ENCODE measurements at regions not wholly inside any gene's neighbourhood (a gene's known extent, or its start where the extent isn't known, plus 50 kb on each side); places are given as distances from the start of the nearest gene placed in this dataset.

DNA sequence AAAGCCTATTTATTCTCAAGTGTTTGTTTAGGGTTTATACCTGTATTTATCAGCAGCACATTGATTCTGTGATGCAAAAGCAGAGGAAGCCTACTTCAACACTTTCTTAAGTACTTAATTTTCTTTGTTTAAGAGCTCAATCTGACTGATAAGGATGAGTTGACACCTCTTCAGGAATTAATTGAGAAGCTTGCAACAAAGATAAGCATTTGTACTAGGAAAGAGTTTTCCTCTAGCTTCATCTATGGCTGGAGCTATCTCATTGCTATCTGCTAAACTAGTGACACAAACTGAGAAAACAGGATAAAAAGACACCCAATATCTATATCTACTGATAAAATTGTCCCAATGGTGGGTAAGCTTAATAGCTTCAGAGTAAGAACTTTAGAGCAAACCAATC lies 170.1 kb upstream of the SLITRK6 start:
- POLR2A ChIA-PET: no interaction called here
- Mint-ChIP-seq H3K36me3 (ENCODE audit: low read depth) (no peaks in the 10 kb centered on the region), H3K4me3 (no peak overlapping the region), H3K27me3 (no peaks in the 10 kb centered on the region), H3K27ac (no peak overlapping the region), H3K4me1 (ENCODE audit: low read depth) (no peaks in the 10 kb centered on the region), H3K9me3 (peaks cover 4% of the 10 kb centered on the region)
- DNase-seq (no peak), ATAC-seq (no peak)
- intact Hi-C loops (cut with micrococcal nuclease): no loop called here
- CTCF ChIA-PET: no interaction called here
- TF ChIP-seq, protein P1, sequence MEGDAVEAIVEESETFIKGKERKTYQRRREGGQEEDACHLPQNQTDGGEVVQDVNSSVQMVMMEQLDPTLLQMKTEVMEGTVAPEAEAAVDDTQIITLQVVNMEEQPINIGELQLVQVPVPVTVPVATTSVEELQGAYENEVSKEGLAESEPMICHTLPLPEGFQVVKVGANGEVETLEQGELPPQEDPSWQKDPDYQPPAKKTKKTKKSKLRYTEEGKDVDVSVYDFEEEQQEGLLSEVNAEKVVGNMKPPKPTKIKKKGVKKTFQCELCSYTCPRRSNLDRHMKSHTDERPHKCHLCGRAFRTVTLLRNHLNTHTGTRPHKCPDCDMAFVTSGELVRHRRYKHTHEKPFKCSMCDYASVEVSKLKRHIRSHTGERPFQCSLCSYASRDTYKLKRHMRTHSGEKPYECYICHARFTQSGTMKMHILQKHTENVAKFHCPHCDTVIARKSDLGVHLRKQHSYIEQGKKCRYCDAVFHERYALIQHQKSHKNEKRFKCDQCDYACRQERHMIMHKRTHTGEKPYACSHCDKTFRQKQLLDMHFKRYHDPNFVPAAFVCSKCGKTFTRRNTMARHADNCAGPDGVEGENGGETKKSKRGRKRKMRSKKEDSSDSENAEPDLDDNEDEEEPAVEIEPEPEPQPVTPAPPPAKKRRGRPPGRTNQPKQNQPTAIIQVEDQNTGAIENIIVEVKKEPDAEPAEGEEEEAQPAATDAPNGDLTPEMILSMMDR (IDR thresholded peaks at IDR 0.05): no peak

DNA sequence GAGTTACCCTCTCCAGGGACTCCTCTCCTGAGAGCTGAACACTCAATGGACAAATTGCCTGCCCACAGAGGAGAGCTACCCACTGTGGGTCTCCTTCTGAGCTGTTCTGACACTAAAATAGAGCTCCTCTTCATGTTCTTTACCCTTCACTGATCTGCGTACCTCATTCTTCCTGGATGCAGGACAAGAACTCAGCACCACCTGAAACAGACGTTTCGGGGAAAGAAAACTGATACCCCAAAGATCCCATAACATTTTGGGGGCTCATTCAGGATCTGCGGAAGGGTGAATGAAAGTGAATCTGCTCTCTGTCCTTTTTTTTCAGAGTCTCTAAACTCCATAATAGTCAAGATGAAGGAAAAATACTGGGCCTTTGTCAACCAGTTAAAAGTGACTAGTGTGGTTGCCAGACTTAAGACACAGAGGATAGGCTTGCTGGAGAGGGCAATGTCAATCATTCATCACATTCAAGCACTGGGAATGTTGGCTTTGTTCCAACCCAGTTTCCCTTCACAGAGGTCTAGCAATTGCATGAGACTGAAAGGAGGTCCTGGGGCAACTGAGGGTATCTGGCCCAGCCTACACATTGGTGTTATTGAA lies 136.7 kb upstream of the SLITRK6 start:
- no peak overlapping the region for H3K27ac Mint-ChIP-seq
- no peak overlapping the region for H3K4me3 Mint-ChIP-seq
- TF ChIP-seq, protein P1 (IDR thresholded peaks at IDR 0.05): no peak
- ChIA-PET CTCF (no interaction called here), POLR2A (no interaction called here)
- intact Hi-C loops (cut with micrococcal nuclease): no loop called here
- no peaks in the 10 kb centered on the region for H3K4me1 Mint-ChIP-seq (ENCODE audit: low read depth)
- no peaks in the 10 kb centered on the region for H3K27me3 Mint-ChIP-seq
- ATAC-seq: no peak
- DNase-seq: no peak
- H3K9me3 Mint-ChIP-seq: peaks cover 12% of the 10 kb centered on the region
- no peaks in the 10 kb centered on the region for H3K36me3 Mint-ChIP-seq (ENCODE audit: low read depth)

DNA sequence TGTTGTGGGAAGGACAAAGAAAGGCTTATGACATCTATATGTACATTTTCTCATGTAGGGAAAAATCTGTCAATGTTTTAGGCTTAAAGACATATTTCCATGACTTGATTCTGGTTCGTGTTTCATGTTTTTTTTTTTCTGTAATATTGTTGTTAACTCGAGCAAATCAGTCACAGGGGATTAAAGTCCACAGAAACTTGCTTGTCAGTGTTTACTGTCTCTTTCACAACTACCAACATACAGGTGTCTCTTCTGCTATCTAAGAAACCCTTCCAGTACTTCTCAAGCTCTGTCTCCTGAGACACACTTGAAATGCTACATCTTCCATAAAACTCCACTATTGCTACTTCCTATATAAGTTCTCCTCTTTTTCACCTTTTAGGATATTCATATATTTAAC lies 130.9 kb upstream of the SLITRK6 start:
- Mint-ChIP-seq H3K27ac (no peak overlapping the region), H3K27me3 (no peaks in the 10 kb centered on the region), H3K4me1 (ENCODE audit: low read depth) (no peaks in the 10 kb centered on the region), H3K9me3 (peaks cover 2% of the 10 kb centered on the region), H3K4me3 (no peak overlapping the region), H3K36me3 (ENCODE audit: low read depth) (no peaks in the 10 kb centered on the region)
- DNase-seq (no peak), ATAC-seq (no peak)
- ChIA-PET POLR2A (no interaction called here), CTCF (no interaction called here)
- intact Hi-C loops (cut with micrococcal nuclease): no loop called here
- TF ChIP-seq, protein P1 (IDR thresholded peaks at IDR 0.05): no peak

DNA sequence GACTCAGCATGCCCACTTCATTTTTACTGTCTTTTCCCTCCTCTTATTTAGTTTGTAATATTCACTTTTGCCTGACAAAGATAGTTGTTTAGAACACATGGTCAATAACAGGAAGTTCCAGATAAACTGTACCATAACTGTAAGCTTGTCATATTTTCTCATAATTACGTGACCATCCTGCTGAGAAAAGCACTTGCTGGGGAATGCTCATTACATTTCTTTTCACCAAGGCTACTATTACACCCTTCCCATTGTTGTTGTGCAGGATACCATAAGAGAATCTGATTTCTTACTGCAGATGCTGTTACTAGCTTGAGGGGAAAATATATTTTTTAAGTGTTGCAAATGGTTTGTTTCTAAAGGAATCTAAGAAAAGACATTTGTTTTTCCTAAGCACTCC lies 111.7 kb upstream of the SLITRK6 start:
- TF ChIP-seq, protein P1 (IDR thresholded peaks at IDR 0.05): no peak
- Mint-ChIP-seq H3K4me1 (ENCODE audit: low read depth) (no peaks in the 10 kb centered on the region), H3K36me3 (ENCODE audit: low read depth) (no peaks in the 10 kb centered on the region), H3K9me3 (peaks cover 8% of the 10 kb centered on the region), H3K27me3 (no peaks in the 10 kb centered on the region), H3K4me3 (no peak overlapping the region), H3K27ac (no peak overlapping the region)
- no peak for DNase-seq
- no peak for ATAC-seq
- intact Hi-C loops (cut with micrococcal nuclease): no loop called here
- ChIA-PET POLR2A (no interaction called here), CTCF (no interaction called here)

DNA sequence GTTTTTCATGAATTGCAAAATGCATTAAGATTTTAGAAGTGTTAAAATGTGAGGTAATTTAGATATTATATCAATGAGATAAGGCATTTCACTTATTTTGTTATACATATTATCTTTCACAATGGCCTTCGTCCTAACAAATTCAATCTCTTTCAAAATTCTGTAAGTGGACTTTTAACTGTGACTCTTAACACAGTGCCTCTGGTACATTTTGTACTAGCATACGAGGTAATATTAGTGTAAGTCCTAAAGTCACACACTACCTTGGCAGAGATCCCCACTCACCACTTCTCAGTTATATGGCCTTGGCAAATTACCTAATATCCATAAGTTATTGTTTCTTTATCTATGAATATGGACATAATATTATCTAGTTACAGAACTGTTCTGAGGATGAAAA lies 101.3 kb upstream of the SLITRK6 start:
- H3K4me3 Mint-ChIP-seq: no peak overlapping the region
- POLR2A ChIA-PET: no interaction called here
- TF ChIP-seq, protein P1 (IDR thresholded peaks at IDR 0.05): no peak
- DNase-seq (no peak), ATAC-seq (no peak)
- H3K9me3 Mint-ChIP-seq: peaks cover 8% of the 10 kb centered on the region
- H3K36me3 Mint-ChIP-seq (ENCODE audit: low read depth): no peaks in the 10 kb centered on the region
- CTCF ChIA-PET: no interaction called here
- no peaks in the 10 kb centered on the region for H3K27me3 Mint-ChIP-seq
- H3K4me1 Mint-ChIP-seq (ENCODE audit: low read depth): no peaks in the 10 kb centered on the region
- H3K27ac Mint-ChIP-seq: no peak overlapping the region
- intact Hi-C loops (cut with micrococcal nuclease): no loop called here

Data from activated CD8-positive, alpha-beta T cell treated with anti-CD3 and anti-CD28 coated beads for 36 hours (primary cell).